Umbilical cord (tissue), 1 donor: ENCODE measurements at regions not wholly inside any gene's neighbourhood (a gene's known extent, or its start where the extent isn't known, plus 50 kb on each side); places are given as distances from the start of the nearest gene placed in this dataset.

Experiments used
- DNase-seq: peaks from one replicate; pipeline ENCODE4 v3.0.0-alpha.2; 2015; ENCODE audit warnings: low spot score

DNA sequence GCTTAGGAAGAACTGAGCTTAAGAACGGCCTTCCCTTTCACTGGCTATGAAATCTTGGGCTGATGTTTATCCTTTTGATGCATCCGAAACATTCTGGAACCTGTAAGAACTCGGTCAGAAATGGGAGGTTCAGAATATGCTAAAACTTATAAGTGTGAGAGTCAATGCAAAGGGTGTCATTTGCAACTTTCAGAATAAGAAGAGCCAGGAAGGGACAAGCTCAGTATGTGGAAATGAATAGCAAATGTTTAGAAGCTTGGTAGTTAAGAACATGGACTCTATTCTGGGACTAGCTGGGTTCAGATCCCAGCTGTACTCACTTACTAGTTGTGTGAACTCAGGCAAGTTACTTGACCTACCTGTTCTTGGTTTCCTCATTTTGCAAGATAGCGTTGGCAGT, 234.1 kb downstream of the OMA1 start:
- DNase-seq = no peak

DNA sequence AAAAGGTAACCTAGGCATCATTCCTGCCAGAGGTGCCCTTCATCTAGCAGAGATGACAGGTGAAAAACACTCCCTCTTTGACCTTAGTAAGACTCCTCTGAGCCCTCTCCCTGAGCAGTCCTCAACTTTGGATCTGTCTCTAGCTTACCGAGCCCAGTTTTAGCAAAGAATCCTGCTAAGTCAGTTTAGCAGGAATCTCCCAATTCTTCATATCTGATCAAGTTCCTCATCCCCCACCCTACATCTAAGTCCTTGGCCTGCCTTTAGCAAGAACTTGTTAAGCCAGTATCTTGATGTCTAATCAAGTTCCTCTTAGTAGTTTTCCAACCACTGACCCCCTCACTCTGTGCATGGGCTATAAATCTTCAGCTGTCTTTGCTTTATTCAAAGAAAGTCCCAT, 235.6 kb downstream of the OMA1 start:
- DNase-seq = peak; percentile 38

DNA sequence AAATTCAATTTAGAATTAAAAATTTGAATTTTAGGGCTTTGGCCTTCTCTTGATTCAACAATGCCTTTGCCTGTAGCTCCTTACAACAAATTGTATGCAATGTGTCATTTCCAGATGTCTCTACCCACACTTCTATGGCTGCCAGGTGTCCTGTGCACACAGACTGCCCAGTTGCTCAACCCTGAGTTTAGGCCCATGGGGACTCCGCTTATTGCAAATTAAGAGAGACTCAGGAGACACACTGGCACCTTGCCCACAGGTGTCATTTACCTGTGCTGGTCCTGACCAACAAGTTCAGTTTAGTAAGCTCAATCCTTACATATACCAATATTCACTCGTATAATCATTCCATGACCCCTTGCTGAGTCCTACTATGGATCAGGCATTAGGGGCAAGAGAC, 236.1 kb downstream of the OMA1 start:
- DNase-seq = no peak

DNA sequence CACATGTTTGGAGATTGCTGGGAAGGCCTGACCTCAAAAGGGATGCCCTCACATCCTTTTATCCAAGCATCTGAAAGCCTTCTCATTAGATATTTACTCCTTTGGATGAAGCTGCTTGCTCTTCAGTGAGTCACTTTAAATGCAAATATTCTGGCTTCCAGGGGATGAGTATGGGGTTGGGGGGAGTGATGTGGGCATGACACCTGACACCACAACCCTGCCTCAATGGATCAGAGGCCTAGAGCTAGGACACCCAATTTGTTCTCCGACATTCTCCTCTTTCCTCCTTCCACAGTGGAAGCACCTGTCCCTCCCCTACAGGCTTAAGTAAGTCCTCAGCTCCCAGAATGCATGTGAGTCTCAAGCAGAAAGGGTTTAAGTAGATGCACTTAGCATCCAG, 238.3 kb downstream of the OMA1 start:
- DNase-seq = no peak

DNA sequence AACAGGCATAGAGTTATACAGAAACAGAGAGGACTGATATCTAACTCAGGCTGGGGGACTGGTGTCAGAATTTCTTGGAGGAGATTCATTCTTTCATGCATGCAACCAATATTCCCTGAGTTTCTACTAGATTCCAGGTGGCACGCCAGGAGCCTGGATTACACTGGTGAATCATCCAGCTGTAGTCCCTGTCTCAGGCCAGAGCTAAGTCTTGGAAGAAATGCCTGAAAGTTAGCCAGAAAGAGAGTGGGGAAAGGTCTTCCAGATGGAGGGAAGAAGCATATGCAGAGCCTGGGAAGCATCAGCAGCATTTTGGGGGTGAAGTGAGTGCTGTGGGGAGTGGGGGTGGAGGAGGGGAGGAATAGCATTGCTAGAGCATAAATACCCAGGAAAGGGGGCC, 239.1 kb downstream of the OMA1 start:
- peak; percentile 2 for DNase-seq

DNA sequence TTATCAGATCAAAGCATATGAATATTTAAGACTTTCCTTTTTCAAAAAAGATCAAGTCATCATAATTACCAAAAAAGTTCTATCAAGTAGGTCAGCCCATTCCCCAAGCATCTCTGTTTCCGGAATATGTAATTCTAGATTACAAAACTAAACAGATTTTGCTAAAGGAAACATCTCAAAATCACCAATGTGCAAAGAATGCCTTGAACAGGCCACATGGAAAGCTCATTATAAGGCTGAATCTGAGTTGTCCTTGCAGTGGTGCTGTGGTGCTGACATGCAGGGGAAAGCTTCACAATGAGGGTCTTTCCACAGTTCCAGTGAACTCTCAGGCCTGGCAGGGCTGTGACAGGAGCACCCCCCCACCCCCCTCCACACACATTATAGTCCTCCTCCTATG, 240.9 kb downstream of the OMA1 start:
- no peak for DNase-seq

DNA sequence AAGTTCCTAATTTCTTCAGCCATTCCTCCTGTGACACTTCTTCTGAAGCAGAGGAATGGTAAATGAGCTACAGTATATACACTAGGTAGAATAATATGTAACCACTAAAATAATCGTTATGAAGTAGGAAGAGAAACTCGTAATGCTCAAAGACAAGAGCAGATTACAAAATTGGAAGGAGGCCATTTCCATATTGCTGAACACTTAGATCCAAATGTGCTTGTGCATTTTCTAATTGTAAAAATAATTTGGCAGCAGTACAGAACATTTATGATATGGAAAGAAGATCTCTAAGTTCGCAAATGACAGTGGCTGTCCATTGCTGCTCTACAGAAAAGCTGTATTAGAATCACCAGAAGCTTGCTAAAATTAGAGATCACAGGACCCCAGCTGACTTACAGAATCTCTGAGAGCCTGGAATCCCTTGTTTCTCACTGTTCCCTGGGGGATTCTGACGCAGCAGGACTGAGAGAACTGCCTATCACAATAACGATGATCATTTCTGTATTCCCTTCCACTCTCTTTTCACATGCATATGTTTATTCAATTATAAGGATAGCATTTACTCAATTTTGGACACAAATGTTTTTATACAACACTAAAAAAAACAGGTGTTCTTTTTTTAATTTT, 242.1 kb downstream of the OMA1 start:
- DNase-seq = no peak

DNA sequence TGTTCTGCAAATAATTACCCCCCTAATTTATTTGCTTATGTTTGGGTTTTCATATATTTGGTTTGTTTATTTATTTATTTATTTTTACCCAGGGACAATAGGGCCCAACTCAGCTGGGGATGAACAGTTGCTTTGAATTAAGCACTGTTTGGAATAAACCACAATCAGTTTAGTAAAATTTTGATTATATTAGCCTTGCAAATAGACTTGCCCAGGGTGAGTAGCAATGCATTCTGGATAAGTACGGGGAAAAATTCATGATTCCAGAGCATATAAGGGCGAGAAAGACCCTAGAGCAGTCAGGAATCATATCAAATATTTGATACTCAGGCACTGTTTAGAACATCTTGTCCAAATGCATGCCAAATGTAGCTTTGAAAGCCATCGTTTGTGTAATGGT, 242.7 kb downstream of the OMA1 start:
- DNase-seq = no peak

DNA sequence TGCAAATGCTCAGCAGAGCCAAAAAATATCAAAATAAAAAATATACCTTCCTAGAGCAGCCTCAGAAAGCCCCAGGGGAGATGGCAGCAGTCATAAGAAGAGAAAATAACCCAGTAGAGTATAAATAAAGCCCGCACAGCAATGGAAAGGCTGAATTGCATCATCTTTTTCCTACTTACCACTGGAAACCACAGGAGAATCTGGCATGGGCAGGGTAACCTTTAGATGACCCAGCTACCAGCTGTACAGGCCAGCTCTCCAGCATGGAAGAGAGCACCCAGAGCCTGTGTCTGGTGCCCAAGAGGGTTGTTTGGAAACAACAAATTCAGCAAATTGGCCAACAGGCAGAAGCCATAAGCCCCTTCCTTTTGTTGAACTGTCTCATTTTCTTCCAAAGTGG, 253.1 kb downstream of the OMA1 start:
- no peak for DNase-seq

DNA sequence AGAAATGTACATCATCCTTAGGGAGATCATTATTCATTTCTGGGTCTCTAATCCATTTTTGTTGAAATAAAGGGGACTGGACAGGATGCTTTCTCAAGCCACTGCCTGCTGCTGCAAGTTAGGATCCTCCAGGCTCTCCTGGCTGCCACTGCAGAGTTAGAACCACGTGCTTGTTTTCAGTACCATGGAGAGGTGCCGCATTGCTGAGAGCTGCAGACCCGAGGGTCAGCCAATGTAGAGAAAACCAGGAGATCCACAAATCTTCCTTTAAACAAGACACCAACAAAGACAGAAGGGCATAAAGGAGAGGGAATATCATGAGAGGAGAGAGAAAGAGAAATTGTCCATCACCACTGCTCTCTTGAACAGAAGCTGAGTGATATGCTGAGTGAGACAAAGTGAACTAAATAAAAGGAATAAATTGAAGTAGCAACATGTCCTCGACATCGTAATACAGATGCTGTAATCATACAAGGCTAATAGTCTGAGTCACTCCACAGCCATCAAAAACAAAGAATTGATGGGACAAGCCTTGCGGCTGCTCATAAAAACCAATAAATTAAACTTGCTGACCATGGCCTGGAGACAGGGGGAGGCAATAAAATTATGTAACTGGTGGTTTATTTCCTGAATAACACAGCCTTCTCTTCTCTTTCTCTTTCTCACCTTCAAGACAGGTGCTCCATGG, 255.7 kb downstream of the OMA1 start:
- DNase-seq = peak; percentile 78

DNA sequence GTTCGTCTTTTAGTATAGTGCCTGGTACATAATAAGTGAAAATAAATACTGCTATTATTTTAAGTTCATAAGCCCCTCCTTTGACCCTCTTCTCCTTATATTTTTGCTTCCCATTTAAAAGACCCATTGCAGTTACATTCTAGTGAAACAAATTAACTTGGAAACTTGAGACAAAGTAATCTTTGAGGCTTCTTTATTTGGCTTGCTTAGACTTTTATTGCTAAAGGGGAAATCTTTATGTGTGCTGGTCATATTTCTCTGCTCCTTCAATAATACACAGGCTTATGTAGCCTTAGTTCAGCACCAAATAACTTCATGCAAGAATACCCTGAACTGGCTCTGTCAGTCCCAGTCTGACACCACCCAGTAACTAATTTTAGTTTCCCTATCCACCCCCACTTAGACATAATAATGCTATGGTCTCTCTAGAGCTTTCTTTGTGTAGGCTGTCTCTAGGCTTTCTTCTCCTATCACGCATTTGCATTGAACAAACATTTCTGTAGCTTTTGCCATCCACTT, 257.8 kb downstream of the OMA1 start:
- no peak for DNase-seq

DNA sequence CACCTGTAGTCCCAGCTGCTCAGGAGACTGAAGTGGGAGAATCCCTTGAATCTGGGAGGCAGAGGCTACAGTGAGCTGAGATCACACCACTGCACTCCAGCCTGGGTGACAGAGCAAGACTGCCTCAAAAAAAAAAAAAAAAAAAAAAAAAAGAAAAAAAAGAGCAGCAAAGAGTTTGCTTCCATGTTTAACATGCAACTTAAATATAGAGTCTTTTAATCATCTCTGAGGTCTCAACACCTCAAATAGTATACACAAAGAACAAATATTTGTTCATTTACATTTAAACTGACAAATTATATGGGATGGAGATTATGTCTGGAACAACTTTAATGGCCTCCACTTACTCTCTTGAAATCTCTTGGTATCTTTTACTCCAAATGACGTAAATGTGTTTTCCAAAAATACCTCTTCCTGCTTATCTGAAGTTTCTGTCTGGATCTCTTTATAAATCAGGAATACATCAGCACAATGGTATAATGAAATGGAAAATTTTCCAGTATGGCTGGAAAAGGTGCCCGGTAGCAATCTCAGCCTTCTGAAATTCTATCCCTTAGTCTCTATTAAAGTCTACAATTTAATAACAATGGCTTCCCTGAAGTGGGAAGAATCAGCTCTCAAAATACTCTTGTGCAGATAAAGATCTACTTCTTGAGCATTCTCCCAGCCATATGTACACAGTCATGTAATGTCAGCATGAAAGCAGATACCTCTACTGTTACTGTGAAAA, 258.5 kb downstream of the OMA1 start:
- no peak for DNase-seq

DNA sequence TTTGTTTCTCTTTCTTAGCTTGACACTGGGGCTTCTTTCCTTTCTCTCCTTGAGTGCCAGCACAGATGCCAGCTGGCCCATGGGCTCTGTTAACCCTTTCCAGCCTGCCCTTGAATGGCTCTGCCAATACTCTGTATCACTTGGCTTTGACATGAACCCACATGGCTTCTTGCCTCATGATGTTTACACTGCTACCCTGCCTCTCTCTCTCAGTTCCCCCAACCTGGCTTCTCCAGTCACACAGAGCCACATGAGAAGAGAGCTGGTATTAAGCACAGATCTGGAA, 262.4 kb downstream of the OMA1 start:
- no peak for DNase-seq

DNA sequence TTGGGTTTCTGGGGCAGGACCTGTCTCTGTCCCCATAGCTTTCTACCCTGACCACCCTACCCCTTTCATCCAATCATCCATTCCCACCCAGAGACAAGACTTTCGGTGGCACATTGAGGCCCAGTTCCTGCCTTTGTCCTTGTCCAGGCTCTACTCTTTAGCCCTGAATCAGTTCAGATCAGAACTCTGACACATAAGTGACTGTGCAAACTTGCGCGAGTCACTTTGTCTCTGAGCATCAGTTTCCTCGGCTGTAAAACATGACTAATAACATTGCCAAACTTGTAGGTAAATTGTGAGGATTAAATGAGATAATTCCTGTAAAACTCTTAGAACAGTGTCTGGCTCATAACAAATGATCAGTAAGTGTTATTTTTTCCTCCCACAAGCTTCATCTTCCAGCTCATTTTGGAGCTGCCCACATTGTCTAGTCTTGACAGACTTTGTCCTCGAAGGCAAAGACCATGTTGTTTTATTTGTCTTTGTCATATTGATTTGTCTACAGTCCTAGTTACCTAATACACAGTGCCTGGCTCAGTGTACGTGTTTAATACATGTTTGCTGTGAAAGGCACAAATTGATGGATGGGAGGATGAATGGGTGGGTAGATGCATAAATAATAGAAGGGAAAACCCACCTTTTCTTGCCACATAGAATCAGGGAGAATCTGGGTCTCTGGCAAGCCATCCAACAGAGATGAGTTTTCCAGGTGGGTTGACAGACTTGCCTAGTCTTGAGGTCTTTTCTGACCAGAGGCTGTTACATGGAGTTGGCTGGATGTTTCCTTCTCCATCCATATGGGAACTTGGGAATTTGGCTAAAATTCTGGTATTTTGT, 262.9 kb downstream of the OMA1 start:
- DNase-seq = no peak

DNA sequence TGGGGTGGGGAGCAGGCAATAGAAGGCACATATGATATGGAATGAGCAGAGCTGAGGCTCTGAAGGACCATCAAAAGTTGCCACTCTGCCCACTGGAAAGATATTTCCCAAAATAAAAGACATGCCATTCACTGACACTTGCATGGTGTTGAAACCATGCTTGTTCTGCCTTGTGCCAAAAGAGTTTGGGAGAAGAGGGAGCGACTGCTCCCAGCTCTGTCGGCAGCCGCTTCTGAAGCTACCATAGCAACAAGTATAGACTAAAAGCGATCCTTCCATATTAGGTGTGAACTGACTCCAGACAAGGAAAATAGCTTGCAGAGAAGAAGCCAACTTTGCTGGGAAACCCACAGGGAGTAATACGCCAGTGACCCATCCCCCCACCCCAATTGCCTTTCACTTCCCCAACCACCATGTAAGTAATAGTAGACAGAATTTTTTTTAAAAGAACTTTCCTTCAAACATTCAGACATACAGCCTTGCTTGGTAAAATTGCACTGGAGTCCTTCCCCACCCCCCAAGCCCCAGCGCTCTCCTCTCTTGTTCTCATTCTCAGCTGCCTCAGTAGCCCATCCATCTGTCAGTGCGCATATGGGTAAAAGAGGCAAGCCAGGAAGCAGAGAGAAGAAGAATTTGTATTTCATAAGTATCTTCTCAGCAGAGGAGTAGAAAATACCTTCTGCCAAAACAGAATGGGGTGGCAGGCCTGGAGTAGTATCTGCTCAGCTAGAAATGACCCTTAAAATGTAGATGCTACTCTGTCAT, 263.7 kb downstream of the OMA1 start:
- no peak for DNase-seq

DNA sequence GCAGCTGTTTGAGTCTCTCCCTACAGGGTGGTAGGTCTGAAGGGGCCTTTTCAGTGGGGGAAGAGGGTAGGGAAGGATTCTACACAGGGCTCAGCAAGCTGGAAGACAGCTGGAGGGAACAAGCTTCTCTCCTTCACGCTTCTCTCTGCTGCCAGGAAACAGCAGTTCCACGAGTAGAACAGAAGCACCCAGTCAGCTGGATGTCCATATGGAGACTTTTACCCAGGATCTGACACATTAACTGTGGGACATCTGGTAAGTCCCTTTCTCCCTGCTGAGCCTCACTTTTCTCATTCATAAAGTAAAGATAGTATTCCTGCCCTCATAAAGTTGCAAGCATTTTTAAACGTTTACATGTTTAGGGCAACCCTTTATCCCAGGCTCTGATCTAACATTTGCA, 280.3 kb downstream of the OMA1 start:
- DNase-seq = no peak

DNA sequence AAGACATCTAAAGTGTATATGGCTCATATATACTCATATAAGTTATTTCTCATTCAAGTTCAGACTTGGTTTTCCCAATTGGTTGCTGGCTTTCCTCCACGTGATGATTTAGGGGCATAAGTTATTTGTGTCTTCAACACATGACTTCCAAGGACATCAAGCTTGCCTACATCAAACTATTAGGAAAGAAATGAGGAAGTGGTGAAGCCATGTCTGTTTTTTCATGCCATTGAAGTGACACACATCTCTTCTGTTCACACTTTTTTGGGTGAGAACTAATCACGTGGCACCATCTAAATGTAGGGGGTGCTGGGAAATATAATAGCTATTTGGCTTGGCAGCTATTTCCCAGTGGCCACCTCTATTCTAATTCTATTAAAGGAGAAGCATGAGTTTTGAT, 282.1 kb downstream of the OMA1 start:
- DNase-seq = no peak

DNA sequence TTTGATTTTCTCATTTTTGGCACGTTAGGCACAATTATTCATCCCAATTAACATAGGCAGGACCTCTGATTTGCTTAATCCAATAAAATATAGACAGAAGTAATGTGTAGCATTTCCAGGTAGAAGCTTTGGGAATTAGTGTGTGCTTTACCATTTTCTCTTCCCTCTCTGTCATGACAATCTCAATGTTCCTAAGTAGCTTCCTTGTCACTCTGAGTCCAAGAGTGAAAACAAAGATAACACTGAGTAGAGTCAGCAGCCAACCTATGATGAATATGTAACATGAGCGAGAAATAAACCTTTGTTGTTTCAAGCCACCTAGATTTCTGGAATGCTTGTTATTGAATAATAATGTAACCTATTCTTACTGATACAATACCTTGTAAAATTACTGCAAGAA, 283.8 kb downstream of the OMA1 start:
- DNase-seq = no peak

DNA sequence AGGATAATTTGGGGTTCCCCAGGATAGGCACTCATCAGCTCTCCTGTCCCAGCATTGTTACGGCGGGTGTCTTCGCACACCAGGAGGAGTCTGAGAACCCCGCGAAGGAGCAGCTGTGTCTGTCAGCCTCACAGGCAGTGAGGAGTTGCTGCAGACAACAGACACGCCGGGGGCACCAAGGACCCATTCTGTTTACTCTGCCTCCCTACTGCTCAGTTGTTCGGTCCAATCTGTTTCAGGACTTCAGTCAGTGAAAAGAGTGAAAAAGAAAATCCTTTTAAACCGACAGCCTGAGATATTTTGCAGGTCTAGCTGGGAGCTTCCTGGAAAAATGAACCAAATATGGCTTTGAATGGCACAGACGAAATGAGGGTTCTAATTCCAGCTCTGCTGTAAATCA, 288.4 kb downstream of the OMA1 start:
- no peak for DNase-seq

DNA sequence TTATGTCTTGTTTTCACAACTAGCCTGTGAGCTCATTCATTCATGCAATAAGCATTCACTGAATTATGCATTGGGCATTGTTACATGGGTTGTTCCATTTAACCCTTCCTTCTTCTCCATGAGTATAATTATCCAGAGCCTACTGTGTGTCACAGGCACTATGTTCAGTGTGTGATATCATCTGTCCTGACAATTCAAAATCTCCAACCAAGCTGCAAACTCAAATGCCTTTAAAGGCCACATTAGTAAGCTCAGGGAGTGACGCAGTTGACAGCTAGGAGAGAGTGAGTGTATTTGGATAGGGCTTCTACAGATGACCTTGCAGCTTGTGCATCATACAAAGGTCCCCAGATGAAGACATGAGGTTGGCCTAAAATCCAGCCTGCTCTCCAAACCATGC, 289.5 kb downstream of the OMA1 start:
- DNase-seq = no peak

DNA sequence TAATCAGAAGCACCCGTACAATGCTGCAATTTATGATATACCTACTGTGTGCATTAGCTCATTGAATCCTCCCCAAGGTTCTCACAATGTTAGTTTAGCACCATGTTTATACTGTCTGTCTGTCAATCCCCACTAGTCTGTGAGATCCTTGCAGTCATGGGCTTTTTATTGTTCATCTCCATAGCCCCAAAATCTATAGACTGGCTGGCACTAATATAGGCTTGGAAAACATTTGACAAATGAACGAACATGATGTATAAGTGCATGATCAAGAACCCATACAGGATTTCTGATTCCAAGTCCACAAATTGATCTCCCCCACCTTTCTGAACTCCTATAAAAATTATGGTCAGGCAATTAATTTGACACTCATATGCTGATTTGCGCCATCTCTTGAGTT, 290.0 kb downstream of the OMA1 start:
- no peak for DNase-seq

DNA sequence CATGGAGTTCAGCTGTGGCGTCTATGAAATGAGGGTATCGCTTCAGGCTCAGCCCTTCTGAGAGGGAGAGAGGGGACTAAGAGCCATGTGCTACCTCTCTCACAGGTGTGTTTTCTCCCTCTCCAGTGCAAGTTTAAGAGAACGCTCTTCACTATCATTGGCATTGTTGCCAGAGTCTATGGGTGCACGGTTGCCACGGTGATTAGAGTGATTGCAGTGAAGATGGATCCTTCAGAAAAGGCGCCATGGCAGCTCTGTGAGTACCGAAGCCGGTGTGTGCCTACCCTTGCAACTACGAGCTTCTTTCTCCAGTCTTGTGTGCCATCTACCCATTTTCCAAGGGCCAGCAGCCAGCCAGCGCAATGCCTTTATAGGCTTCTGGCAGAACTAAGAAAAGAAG, 290.5 kb downstream of the OMA1 start:
- DNase-seq = no peak
